ENCODE measurements at regions not wholly inside any gene's neighbourhood (a gene's known extent, or its start where the extent isn't known, plus 50 kb on each side); places are given as distances from the start of the nearest gene placed in this dataset.

- no peak for DNase-seq
These were observed 367.6 kb downstream of the RPS29 start for GRCh38 chr14:49218436-49219092.

- DNase-seq, result no peak
These were observed 373.5 kb downstream of the RPS29 start for GRCh38 chr14:49212721-49213120.

- DNase-seq, result no peak
These were observed 376.8 kb downstream of the RPS29 start for GRCh38 chr14:49209416-49209815.

GRCh38 chr14:49206828-49207227, 379.4 kb downstream of the RPS29 start:
- DNase-seq, result no peak

- no peak for DNase-seq
These were observed 382.5 kb downstream of the RPS29 start for GRCh38 chr14:49203676-49204075.

- no peak for DNase-seq
These were observed 387.0 kb downstream of the RPS29 start for GRCh38 chr14:49199159-49199558.

GRCh38 chr14:49196327-49196726, 389.9 kb downstream of the RPS29 start:
- no peak for DNase-seq

- no peak for DNase-seq
These were observed 392.1 kb downstream of the RPS29 start for GRCh38 chr14:49194067-49194466.

GRCh38 chr14:49193332-49194065, 392.7 kb downstream of the RPS29 start:
- DNase-seq, result no peak

- DNase-seq, result no peak
These were observed 394.8 kb downstream of the RPS29 start for GRCh38 chr14:49191380-49191779.

- no peak for DNase-seq
These were observed 396.8 kb downstream of the RPS29 start for GRCh38 chr14:49189375-49189774.

GRCh38 chr14:49187799-49188198, 398.4 kb downstream of the RPS29 start:
- DNase-seq, result no peak

GRCh38 chr14:49173765-49174373, 412.3 kb downstream of the RPS29 start:
- DNase-seq, result peak; percentile 8

- no peak for DNase-seq
These were observed 422.1 kb downstream of the RPS29 start for GRCh38 chr14:49164074-49164473.

GRCh38 chr14:49160983-49161382, 425.2 kb downstream of the RPS29 start:
- DNase-seq, result no peak

GRCh38 chr14:49159081-49159480, 427.1 kb downstream of the RPS29 start:
- no peak for DNase-seq

- DNase-seq, result no peak
These were observed 446.6 kb downstream of the RPS29 start for GRCh38 chr14:49139593-49139992.

GRCh38 chr14:49134940-49135339, 451.2 kb downstream of the RPS29 start:
- DNase-seq, result no peak

- DNase-seq, result no peak
These were observed 464.9 kb downstream of the RPS29 start for GRCh38 chr14:49121246-49121645.

GRCh38 chr14:49114161-49114893, 471.9 kb downstream of the RPS29 start:
- no peak for DNase-seq

- DNase-seq, result no peak
These were observed 479.2 kb downstream of the RPS29 start for GRCh38 chr14:49106741-49107667.

- no peak for DNase-seq
These were observed 480.2 kb downstream of the RPS29 start for GRCh38 chr14:49105956-49106355.
